HEK293T (cell line): ENCODE measurements at regions not wholly inside any gene's neighbourhood (a gene's known extent, or its start where the extent isn't known, plus 50 kb on each side); places are given as distances from the start of the nearest gene placed in this dataset.

Experiments
- CTCF ChIA-PET: fragments of 350-600 bp; formaldehyde crosslinking; extraction: SDS; loops from one replicate; lab custom pipeline; 2021; ENCODE audit warnings: antibody characterized with exemption, inconsistent platforms; lab: Yijun Ruan, JAX
- POLR2A ChIA-PET: fragments of 350-600 bp; formaldehyde crosslinking; extraction: SDS; loops from one replicate; lab custom pipeline; 2020; ENCODE audit warnings: antibody characterized with exemption, inconsistent platforms; lab: Yijun Ruan, JAX
- DNase-seq: peaks from one replicate; pipeline ENCODE4 v3.0.0; 2012; ENCODE audit warnings: mixed read lengths; ENCODE audit errors: extremely low spot score
- ARNT ChIP-seq: fragments of 450-650 bp; IDR thresholded peaks from 2 replicates; pipeline ENCODE4 v1.6.1; 2017; ENCODE audit warnings: mild to moderate bottlenecking
- BHLHE40 ChIP-seq: fragments of 450-650 bp; IDR thresholded peaks from 2 replicates; pipeline ENCODE4 v1.6.1; 2016; ENCODE audit warnings: mild to moderate bottlenecking, moderate library complexity, borderline replicate concordance
- CTBP1 ChIP-seq: fragments of 450-650 bp; IDR thresholded peaks from 2 replicates; pipeline ENCODE4 v1.6.1; 2016; ENCODE audit warnings: borderline replicate concordance
- ELF4 ChIP-seq: fragments of 450-650 bp; IDR thresholded peaks from 2 replicates; pipeline ENCODE4 v1.6.1; 2017; ENCODE audit warnings: antibody characterized with exemption
- FOXA1 ChIP-seq: fragments of 450-650 bp; IDR thresholded peaks from 2 replicates; pipeline ENCODE4 v1.6.1; 2016; ENCODE audit warnings: mild to moderate bottlenecking
- FOXK2 ChIP-seq: fragments of 450-650 bp; IDR thresholded peaks from 2 replicates; pipeline ENCODE4 v1.6.1; 2016; ENCODE audit warnings: mild to moderate bottlenecking
- FOXM1 ChIP-seq: fragments of 450-650 bp; IDR thresholded peaks from 2 replicates; pipeline ENCODE4 v1.6.1; 2017; ENCODE audit warnings: mild to moderate bottlenecking, borderline replicate concordance
- HDGF ChIP-seq: fragments of 450-650 bp; IDR thresholded peaks from 2 replicates; pipeline ENCODE4 v1.6.1; 2017; ENCODE audit warnings: antibody characterized with exemption, borderline replicate concordance
- L3MBTL2 ChIP-seq: fragments of 450-650 bp; conservative IDR thresholded peaks from 2 replicates; pipeline ENCODE4 v1.6.1; 2016; ENCODE audit warnings: mild to moderate bottlenecking
- LEF1 ChIP-seq: fragments of 450-650 bp; IDR thresholded peaks from 2 replicates; pipeline ENCODE4 v1.6.1; 2017; ENCODE audit warnings: mild to moderate bottlenecking, borderline replicate concordance
- NFRKB ChIP-seq: fragments of 450-650 bp; IDR thresholded peaks from 2 replicates; pipeline ENCODE4 v1.6.1; 2016; ENCODE audit warnings: mild to moderate bottlenecking, moderate library complexity
- PKNOX1 ChIP-seq: fragments of 450-650 bp; IDR thresholded peaks from 2 replicates; pipeline ENCODE4 v1.6.1; 2016
- SP1 ChIP-seq: fragments of 450-650 bp; IDR thresholded peaks from 2 replicates; pipeline ENCODE4 v1.6.1; 2017
- SUZ12 ChIP-seq: fragments of 450-650 bp; IDR thresholded peaks from 2 replicates; pipeline ENCODE4 v1.6.1; 2016; ENCODE audit warnings: mild to moderate bottlenecking
- TARDBP ChIP-seq: fragments of 450-650 bp; IDR thresholded peaks from 2 replicates; pipeline ENCODE4 v1.6.1; 2016
- ZNF384 ChIP-seq: fragments of 450-650 bp; IDR thresholded peaks from 2 replicates; pipeline ENCODE4 v1.6.1; 2016

GRCh38 chr2:8569332-8569930 lies 112.4 kb upstream of the ID2 start:
- ChIA-PET CTCF (no interaction called here), POLR2A (no interaction called here)
- no peak for TF ChIP-seq HDGF
- no peak for TF ChIP-seq SP1
- TF ChIP-seq NFRKB: no peak
- TF ChIP-seq TARDBP: no peak
- no peak for TF ChIP-seq FOXA1
- TF ChIP-seq LEF1: no peak
- no peak for TF ChIP-seq ZNF384
- no peak for TF ChIP-seq ARNT
- no peak for DNase-seq

DNA sequence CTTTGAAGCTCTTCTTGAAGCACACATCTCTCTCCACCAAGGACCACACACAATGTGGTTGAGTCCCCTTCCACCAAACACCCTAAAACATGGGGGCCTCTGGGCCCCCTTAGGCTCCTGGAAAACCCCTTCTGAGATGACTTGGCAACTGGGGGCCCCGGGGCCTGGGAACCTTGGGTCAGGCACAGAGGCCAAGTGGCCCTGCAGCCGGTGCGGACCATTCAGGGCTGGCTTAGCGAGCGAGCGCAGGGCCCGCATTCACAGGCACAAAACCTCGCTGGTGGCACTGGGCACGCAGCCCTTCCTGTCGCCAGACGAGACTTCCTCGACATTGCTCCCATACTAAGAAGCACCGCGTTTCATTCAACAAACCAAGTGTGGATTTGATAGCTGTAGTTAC lies 111.2 kb upstream of the ID2 start:
- ChIA-PET CTCF (no interaction called here), POLR2A (no interaction called here)
- TF ChIP-seq TARDBP (no peak), BHLHE40 (no peak), LEF1 (no peak), FOXM1 (no peak), ZNF384 (no peak), SUZ12 (no peak), NFRKB (no peak), CTBP1 (no peak), ELF4 (no peak), ARNT (no peak), HDGF (no peak), SP1 (no peak), FOXA1 (no peak)
- DNase-seq: no peak

DNA sequence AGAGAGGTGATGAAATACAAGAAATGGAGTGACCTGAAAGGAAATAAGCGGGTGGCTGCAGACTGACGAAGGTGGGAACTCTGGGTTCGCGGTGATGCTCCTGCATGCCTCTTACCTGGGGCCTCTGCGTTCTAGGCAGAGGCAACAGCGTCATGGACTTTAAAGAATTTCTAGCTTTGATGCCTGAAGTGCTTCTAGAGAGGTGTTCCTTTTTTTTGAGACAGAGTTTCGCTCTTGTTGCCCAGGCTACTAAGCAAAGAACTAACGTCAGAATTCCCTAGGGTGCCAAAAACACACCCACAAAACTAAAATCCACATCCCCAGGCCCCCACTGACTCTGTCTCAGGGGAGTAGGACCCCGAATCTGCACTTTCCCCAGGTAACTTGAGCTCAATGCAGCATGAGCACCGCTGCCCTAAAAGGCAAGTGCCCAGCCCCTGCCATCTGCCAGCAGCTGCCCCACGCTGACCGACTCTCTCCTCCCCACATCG lies 110.5 kb upstream of the ID2 start:
- POLR2A ChIA-PET: no interaction called here
- CTCF ChIA-PET: no interaction called here
- no peak for DNase-seq
- no peak for TF ChIP-seq LEF1
- TF ChIP-seq ARNT: no peak
- no peak for TF ChIP-seq FOXA1
- no peak for TF ChIP-seq HDGF
- no peak for TF ChIP-seq ELF4
- TF ChIP-seq SP1: no peak
- TF ChIP-seq FOXK2: no peak
- TF ChIP-seq NFRKB: no peak
- no peak for TF ChIP-seq FOXM1
- TF ChIP-seq TARDBP: no peak

DNA sequence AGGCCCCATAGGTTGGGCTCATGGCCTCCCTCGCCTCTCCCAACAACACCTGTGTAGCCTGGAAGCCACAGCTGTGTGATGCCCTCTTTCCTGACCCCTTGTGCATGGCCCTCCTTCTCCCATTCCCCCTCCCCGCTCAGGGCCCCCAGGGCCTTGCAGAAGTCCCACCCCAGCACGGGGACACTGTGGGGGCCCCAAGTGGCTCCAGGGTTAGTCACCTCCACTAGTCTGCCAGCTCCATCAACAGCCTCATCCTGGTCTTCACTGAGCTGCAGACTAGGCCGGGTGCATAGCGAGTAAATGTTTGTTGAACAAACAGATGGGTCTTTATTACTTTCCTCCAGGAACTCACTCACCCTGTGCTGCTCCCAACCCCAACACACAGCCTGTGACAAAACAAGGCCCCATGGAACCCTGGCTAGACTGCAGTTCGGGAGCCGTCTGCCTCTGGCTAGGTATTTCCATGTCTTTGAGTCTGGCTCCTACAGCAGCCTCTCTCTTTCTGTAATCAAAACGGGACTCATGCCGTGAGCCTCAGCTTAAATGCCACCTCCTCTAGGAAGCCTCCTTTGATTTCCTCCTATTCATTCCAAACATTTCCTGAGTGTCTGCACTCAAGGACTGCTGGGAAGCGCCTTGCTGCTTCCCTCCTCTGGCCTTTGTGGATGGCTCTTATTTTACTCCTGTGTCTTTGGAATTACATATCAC lies 109.9 kb upstream of the ID2 start:
- TF ChIP-seq BHLHE40: no peak
- no peak for TF ChIP-seq TARDBP
- ChIA-PET POLR2A (no interaction called here), CTCF (no interaction called here)
- DNase-seq: no peak

GRCh38 chr2:8572712-8573233 lies 109.1 kb upstream of the ID2 start:
- ChIA-PET POLR2A (interaction anchor here (1.1 kb wide), 1 partner anchor 110 kb away, joined by 3 read pairs; no protein-coding TSS in a partner anchor), CTCF (no interaction called here)

GRCh38 chr2:8573234-8573941 lies 108.5 kb upstream of the ID2 start:
- POLR2A ChIA-PET: interaction anchor here (1.1 kb wide), 1 partner anchor 109 kb away, joined by 3 read pairs; no protein-coding TSS in a partner anchor
- DNase-seq: no peak
- CTCF ChIA-PET: no interaction called here
- no peak for TF ChIP-seq LEF1
- no peak for TF ChIP-seq SUZ12
- no peak for TF ChIP-seq PKNOX1
- no peak for TF ChIP-seq ZNF384
- no peak for TF ChIP-seq HDGF
- TF ChIP-seq L3MBTL2: no peak
- TF ChIP-seq TARDBP: no peak
- no peak for TF ChIP-seq SP1
- no peak for TF ChIP-seq CTBP1
- TF ChIP-seq NFRKB: no peak
- TF ChIP-seq FOXK2: no peak
- no peak for TF ChIP-seq BHLHE40

More at GRCh38 chr2:8572712-8573233, 109.1 kb upstream of the ID2 start:
- TF ChIP-seq ZNF384 (no peak), FOXM1 (no peak), TARDBP (no peak), LEF1 (no peak), PKNOX1 (no peak), BHLHE40 (no peak), L3MBTL2 (no peak), ELF4 (no peak), FOXA1 (no peak), SUZ12 (no peak), SP1 (no peak)
- DNase-seq: no peak

DNA sequence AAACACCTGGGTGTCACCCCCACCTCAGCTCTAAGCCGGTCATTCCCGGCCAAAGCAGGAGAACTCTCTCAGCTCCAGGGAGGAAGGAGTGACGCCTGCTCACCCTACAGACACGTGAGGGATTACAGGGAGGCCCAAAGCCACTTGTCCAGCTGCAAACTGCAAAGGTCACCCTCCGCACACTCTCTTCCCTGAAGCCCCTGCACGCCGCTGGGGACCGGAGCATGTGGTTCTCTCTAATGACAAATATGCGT lies 108.0 kb upstream of the ID2 start:
- CTCF ChIA-PET: no interaction called here
- no peak for DNase-seq
- no peak for TF ChIP-seq ZNF384
- TF ChIP-seq CTBP1: no peak
- TF ChIP-seq TARDBP: no peak
- no peak for TF ChIP-seq LEF1
- TF ChIP-seq NFRKB: no peak
- TF ChIP-seq FOXK2: no peak
- TF ChIP-seq SUZ12: no peak
- no peak for TF ChIP-seq L3MBTL2
- TF ChIP-seq FOXM1: no peak
- no peak for TF ChIP-seq PKNOX1
- no peak for TF ChIP-seq SP1
- TF ChIP-seq ARNT: no peak
- no peak for TF ChIP-seq HDGF
- TF ChIP-seq FOXA1: no peak
- no peak for TF ChIP-seq BHLHE40
- TF ChIP-seq ELF4: no peak
- POLR2A ChIA-PET: interaction anchor here (1.1 kb wide), 1 partner anchor 109 kb away, joined by 3 read pairs; no protein-coding TSS in a partner anchor
